NCI-H2107 treated with DMSO at 0.1 percent for 48 hours (cell line): ENCODE measurements at regions not wholly inside any gene's neighbourhood (a gene's known extent, or its start where the extent isn't known, plus 50 kb on each side); places are given as distances from the start of the nearest gene placed in this dataset.

Experiments
- DNase-seq: peaks from one replicate; lab custom pipeline; 2025; ENCODE audit not compliant: unreplicated experiment; lab: John Stamatoyannopoulos, UW

DNA sequence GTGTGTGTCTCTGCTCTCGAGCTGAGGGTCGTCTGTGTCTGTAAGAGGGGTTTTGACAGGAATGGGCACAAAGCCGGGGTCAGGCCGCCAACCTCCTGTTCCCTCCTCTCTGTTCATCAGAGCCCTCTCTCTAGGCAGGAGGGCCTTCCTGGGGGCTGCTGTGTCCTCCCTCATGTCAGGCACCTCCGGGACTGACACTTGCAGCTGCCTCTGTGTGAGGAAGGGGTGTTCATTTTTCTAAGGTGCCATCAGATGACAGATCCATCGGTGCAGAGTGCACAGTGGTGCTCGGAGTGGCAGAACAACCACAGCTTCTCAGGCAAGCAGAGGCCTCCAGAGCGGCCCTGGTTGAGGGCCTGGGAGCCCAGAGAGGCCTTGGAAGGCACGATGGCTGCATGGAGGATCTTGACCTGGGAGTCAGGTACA lies 265.4 kb upstream of the B3GAT1 start:
- no peak for DNase-seq

DNA sequence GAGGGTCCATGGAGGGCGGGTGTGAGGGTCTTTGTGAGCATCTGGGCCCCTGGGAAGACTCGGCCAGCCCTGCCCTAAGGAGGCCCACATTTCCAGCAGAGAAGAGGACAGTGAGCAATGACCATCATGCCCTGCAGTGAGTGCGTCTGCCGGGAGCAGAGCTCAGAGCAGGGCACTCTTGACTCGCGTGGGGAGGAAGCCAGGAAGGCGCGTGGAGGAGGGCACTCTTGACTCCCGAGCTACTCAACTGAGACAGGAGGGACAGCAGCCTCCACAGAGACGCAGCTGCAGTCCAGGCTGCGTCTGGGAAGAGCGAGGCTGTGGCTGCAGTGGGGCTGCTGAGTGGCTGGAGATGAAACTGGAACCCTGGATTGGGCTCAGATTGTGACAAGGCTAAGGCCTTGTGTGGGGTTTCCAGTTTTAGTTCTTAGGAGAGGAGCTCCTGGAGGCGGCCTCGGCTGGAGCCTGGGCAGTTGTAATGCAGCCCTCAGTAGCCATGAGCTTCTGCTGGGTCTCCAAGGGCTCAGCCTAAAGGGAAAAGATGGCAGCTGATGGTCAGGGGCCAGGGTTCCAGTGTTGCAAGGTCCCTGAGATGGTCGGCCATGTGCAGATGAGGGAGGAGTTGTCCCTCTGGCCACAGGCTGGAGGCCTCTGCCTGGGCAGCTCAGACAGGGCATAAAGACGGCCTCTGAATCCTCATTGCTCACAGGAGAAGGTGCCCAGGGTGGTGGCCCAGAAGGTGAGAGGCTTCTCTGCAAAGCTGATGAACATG lies 264.7 kb upstream of the B3GAT1 start:
- DNase-seq: no peak

DNA sequence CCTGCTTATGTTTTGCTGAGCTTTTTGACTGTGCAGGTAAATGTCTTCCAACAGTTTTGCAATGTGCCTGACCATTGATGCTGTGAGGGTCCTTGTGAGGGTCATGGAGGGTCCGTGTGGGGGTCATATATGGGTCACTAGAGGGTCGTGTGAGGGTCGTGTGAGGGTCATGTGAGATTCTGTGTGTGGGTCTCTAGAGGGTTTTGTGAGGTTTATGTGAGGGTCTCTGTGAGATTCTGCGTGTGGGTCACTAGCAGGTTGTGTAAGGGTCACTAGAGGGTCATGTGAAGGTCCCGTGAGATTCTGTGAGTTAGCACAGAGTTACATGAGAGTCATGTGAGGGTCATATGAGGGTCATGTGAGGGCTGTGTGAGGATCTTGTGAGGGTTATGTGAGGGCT lies 263.9 kb upstream of the B3GAT1 start:
- DNase-seq: no peak

DNA sequence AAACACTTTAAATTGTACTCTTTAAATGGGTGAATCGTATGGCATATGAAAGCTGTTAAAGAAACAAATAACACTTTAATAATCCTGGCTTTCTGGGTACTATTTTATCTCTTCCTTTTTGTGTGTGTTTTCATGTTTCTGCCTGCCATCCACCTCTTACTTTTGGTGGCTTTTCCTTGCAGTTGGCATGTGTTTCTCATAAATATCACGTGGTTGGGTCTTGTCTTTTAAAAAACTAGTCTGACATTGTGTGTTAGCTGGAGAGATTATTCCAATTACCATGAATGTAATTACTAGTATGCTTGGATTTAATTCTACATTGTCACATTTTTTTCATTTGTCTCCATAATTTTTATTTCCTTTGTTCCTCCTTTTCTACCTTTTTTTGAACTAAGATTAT lies 262.9 kb upstream of the B3GAT1 start:
- DNase-seq: no peak

DNA sequence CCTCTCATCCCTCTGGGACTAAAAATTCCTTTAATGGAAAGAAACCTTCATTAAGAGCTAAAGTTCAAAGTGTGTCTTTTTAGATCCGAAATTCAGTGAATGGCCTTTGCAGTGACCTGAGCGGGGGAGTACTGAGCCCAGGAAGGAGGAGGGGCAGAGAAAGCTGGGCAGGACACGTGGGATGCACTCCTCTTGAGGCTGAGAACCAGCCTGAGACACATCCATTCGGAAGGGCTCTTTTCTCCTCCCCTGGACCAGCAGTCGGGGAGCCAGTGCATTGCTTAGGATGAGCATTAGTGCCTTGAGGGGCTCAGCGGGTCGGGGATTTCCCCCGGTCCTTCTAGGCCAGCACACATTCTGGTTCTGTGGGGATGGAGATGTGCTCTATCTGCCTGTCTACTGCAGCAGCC lies 258.9 kb upstream of the B3GAT1 start:
- no peak for DNase-seq

DNA sequence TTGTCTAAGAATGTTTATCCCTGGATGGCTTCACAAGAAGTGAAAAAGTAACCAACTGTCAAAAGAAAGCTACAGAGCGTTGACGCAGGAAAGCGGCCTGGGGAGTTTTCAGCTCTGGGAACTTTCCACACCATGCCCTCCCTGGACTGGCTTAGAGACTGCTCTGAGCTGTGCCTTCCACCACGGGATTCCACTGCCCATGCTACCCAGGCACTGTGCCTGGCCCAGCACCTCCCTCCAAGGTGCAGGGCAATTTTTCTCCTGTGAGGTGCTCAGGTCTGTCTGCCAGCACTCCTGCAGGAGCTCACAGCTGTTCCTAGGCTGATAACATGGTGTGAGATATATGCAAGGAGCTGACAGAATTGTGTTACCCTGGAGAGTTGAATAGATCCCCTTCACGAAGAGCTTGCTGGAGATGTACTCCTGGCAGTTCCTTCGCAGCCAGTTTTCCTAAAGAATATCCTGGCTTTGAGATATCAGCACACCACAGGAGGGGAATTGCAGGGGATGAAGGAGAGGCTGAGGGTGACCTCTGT lies 258.3 kb upstream of the B3GAT1 start:
- no peak for DNase-seq

DNA sequence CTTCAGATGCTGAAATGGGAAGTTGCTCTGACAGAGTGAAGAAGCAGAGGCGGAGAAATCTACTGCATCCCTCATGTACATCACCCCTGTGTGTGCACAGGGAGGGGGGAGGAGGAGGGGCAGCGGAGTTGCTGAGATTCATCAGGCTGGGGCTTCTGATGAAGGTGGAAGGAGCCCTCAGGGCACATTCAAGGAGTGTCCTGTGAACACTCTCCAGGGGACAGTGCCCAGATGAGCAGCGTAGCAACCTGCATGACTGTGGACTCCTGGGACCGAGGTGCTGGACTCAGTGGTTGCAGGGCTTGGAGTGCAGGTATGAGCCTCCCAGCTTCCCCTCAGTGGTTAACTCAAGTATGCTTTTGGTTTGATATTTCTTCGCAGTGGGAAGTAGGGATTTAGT lies 257.8 kb upstream of the B3GAT1 start:
- no peak for DNase-seq

DNA sequence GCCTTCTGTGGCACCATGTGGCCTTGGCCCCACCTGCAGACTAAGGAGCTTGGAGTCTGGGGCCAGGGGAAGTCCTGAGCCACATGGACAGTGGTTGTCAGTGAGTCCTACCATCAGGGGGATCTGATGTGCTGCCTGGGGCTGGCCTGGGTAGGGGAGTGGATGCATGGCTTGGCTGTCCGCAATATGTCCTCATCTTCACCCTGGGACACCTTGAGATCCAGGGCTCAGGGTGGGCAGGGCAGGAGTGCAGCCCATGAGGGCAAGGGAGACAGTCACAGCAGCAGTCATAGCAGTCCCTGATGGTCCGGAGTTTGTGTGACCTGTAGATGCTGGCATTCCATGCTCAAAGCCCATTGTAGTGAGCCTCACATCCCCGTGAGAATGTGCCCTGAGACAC lies 256.8 kb upstream of the B3GAT1 start:
- no peak for DNase-seq

DNA sequence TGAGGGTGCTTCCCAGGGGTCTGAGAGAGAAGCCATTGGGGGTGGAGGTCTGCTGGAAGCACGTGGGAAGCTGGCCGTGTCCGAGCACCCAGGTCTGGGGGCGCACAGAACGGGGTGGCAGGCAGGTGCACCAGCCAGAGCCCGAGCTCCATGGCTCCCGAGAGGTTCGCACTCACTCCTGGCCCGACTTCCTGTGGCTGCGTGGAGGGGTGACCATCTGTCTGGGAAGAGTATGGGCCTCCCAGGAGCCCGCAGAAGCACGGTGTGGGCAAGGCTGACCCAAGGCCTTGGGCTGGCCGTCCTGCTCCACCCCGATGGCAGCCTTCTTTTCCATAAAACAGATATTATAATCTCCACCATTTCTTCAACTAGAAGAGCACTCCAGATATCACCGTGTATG lies 256.0 kb upstream of the B3GAT1 start:
- DNase-seq: no peak

DNA sequence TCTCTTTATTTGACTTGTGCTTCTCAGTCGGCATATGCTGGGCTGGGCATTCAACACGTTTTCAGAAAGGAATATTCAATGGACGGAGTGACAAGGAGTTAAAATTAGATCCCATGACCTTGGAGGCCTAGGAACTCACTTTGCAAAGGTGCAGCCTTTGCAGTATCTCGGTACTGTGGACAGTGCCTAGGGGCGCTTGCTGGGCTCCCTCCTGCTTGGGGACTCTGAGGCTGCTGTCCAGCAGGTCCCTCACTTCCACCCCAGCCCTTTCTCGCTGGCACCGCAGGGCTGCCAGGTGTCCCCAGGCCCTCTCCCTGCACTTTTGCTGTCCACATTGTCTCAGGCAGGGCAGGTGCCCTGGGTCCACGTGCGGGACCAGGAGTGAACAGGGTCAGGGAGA lies 255.5 kb upstream of the B3GAT1 start:
- no peak for DNase-seq

DNA sequence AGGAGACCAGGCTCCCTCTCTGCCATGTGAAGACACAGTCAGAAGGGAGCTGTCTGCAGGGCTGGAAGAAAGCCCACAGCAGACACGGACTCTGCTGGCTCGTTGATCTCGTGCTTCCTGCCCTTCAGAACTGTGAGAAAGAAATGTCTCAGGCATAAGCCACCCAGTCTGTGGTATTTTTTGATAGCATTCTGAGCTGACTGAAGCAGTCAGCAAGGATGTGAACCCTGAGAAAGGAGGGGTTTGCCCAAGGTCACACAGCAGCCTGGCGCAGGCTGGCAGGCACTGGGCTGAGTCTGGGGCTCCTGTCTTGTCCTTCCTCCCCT lies 255.1 kb upstream of the B3GAT1 start:
- no peak for DNase-seq

DNA sequence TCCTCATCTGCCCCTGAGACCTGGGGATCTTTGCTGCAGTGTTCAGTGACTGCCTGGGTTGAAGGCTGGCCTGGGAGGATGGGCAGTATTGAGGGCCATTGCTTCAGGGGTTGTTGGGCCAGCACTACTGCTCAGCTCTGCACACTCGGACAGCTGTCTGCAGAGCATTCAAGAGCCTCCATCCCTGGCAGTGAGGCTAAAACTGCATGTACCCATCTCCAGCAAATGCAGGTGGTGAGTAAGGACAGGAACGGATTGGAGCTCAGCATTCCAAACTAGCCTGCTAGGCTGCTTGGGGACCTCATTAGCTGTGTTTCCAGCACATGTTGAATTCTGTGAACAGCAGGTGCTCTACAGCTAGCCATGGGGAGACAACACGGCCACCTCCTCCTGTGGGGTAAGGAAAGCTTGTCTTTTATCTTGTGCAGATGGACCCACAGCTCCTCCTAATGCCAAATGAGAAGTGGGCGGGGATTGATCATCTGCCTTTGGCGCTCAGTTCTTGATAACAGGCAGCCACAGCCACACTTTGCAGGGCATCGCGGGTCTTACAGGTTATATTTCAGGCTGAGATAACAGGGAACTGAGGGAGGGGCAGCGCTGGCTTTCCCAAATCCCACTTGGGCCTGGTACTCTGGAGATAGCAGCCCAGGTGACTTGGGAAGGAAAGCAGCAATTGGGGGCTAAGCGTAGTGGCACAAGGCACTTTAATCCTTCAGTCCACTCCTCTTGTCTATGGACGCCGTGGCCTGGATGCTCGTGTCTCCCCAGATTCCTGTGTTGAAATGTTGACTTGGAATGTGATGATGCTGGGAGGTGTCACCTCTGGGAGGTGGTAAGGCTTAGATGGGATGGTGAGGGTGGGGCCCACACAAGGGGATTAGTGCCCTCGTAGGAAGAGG lies 254.5 kb upstream of the B3GAT1 start:
- no peak for DNase-seq

DNA sequence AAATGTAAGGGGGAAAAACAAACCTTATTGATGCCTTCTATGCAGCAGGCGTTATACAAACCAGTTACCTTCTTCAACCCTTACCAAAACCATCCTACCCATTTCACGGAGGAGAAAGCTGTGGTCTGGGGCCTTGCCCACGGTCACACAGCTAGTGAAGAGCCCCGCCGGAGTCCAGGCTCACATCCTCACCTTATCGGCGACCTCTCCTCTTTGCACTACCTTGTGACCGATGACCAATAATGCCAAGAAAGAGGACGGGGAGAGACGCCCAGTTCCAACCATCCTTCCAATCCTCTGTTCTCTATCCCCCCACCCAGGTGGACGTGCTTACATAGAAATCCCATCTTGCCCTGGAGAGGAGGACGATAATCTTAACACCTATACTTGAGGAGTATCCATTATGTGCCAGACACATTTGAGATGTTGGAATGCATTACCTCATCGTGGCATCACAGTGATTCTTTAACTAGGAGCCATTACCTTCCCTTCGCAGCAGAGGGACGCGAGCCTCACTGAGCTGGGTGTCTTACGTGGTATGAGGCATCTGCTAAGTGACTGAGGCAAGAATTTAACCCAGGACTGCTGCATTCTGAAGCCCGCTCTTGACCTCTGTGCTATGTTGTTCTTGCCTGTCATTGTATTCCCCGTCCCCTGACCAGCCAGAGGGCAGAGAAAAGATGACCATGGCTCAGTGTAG lies 253.7 kb upstream of the B3GAT1 start:
- no peak for DNase-seq

DNA sequence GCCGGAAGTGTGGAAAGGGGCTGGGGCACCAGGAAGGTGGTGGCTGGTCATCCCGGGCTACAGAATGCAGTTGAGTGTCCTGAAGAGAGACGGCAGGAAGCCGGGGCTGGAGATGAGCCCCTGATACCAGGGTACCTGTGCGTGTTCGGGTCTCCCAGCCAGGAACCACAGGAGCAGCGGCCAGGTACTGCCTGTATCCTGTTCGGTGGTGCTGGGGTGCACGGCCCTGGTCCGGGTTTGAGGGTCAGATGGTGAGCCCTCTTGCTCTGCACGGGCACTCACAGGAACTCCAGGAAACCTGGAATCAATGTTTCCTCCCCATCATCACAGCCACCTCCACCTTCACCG lies 253.1 kb upstream of the B3GAT1 start:
- no peak for DNase-seq

DNA sequence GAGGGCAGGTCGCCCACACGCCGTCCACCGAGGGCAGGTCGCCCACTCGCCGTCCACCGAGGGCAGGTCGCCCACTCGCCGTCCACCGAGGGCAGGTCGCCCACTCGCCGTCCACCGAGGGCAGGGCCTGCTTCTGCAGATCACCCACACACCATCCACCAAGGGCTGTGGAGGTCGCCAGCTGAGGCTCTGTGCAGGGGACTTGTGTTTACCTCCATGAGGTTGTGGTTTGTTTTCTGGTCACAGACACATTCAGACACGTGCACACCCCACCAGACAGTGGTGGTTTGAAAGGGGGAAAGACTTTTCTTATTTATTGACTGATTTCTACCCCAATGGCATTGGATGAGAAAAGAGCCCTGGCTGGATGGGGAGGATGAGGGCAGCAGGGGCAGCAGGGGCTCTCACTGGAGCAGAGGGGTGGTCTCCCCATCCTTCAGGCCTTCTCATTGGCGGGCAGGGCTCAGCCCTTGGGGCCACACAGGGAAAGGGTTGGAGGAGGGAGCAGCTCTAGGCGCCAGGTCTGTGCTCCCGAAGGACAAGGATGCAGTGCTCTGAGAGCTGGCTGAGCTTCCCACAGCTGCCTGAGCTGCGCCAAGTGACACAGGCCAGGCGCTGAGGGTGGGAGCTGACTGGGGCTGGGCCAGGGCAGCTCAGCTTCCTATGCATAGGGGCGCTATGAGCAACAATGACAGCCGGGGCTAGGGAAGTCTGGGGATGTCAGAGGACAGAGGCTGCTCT lies 252.6 kb upstream of the B3GAT1 start:
- no peak for DNase-seq

DNA sequence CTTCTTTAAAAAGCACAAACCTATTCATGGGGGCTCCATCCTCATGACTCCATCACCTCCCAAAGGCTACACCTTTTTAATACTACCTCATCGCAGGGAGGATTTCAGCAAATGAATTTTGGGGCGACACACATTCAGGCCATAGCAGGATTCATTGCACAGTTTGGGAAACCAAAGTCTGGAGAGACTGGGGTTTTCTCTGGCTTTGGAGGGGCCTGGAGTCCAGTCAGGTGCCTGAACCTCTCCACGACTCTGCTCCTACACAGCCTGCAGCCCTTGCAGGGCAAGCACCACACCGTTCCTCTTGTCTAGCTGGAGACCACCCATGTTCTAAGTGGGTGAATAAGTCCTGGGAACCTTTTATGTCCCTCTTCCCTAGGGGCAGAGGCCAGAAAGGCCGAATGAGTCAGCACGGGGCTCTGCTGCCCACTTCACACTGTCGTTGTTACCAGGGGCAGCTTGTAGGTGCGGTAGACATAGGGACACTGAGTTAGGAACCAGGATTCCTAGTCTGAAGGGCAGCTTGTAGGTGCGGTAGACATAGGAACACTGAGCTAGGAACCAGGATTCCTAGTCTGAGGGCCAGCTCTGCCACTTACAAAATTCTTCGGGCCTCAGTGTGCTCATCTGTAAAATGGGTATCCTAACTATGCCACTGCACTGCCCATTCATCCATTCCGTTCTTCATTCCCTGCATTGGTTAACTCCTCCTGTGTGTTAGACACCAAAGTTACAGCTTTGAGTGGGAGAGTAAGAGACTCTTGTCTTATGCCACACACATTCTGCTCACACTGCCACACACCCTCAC lies 251.7 kb upstream of the B3GAT1 start:
- no peak for DNase-seq

DNA sequence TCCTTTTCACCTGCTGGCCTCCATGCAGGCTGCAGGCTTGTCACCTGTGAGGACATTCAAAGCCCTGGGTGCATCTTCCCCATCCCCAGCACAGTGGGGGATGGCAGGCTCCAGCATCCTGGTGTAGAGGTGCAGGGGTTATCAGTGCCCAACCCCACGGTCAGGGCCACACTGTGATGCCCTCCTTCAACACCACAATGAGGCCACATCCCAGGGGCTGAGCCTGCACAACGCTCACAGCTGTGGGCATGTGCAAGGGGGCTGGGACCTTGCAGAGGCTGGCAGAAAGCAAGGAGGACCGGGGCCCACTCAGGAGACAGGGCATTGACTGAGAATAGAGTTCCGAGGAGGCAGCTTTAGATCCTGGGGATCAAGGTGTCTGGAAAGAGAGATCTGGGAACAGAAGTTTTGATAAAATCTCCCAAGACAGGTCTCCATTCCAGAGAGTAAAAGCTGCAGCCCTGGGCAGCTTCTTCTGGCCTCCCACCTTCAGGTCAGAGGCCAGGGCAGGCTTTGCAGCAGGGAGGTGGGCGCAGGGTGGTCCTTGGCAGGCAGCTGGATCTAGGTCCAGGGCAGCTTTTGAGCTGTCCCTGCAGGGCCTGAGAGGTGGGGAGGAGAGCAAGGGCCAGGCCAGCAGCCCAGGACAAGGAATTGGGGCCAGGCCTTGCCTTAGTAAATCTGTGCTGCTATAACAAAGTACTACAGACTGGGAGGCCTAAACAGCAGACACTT lies 250.8 kb upstream of the B3GAT1 start:
- DNase-seq: no peak

DNA sequence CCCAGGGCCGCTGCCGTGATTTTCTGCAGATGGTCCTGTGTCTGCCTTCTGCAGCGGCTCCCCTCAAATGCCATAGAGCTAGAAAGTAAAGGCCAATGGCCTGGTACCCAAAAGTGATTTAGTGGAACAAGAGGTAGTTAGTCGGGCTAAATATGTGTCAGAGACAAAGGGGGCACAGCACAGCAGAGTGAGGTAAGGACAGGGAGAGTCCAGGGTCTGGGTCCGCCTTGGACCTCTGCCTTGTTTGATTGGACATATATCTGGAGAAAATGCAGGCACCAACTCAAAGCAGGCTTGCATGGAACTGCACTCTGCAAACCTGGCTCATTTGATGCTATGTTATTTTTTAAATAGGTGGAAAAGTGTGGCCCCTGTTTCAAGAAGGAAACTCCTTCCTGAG lies 249.6 kb upstream of the B3GAT1 start:
- no peak for DNase-seq

DNA sequence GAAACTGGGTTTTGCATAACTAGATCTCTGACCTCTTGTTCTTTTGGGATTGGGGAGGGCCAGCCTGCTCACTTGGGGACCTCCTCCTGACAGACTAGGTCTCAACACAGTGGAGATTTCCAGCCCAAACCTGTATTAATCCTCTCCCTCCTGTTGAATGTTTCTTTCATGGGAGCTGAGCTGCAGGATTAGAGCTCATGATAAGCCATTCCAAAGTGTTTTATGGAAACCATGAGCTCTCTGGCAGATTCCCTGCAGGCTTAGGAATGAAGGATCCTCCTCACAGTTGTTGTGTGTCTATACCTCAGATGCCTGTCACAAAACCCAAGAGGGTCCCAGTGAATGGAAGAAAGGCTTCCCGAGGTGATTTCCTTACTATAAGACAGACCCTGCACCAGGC lies 248.4 kb upstream of the B3GAT1 start:
- no peak for DNase-seq

DNA sequence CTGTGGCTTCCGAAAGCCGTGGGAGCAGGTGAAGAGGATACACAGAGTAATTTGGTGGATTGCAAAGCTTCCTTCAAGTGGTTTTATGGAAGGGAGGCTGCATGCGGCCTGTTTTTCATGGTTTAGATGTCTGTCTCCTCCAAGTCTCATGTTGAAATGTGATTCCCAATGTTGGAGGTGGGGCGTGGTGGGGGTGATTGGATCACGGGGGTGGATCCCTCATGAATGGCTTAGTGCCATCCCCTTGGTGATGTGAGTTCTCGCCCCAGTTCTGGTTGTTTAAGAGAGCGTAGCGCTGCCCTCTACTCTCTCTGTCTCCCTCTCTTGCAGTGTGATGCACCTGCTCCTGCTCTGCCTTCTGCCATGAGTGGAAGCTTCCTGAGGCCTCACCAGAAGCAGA lies 247.8 kb upstream of the B3GAT1 start:
- no peak for DNase-seq
